HCT116 (cell line): ENCODE measurements at regions not wholly inside any gene's neighbourhood (a gene's known extent, or its start where the extent isn't known, plus 50 kb on each side); places are given as distances from the start of the nearest gene placed in this dataset.

Source experiments
- ATAC-seq: fragments of 200-7000 bp; cut with Tn5 transposase; 2 replicates; pipeline ENCODE4 v1.9.1; 2020; ENCODE audit warnings: mild to moderate bottlenecking, moderate library complexity
- BruUV-seq: library from RNA; stranded (reverse); fragments of 400-500 nt; replicated peaks from 2 replicates; lab custom pipeline; 2021; lab: Mats Ljungman, UMichigan
- CTCF ChIA-PET: fragments of 300-600 bp; sonication (Branson Sonifier 250); formaldehyde crosslinking; loops from one replicate; lab custom pipeline; 2021; ENCODE audit warnings: antibody characterized with exemption; lab: Charles Lee
- POLR2A ChIA-PET: fragments of 300-600, 350-600 bp; sonication (Branson Sonifier 250); formaldehyde crosslinking; loops from one replicate; lab custom pipeline; 2021; ENCODE audit warnings: antibody characterized with exemption; lab: Charles Lee
- RAD21 ChIA-PET, 2 experiments: fragments of 300-600 bp; sonication (Branson Sonifier 250); formaldehyde crosslinking; loops; one replicate each; lab custom pipeline; 2023; ENCODE audit warnings: low total read pairs in 2 of 2; ENCODE audit not compliant: uncharacterized antibody in 2 of 2, unreplicated experiment in 2 of 2, low non-redundant PET in 1 of 2; lab: Charles Lee
- DNase-seq: peaks from one replicate; pipeline ENCODE4 v3.0.0-alpha.2; 2010; ENCODE audit warnings: low read depth, low spot score
- H2AFZ ChIP-seq: fragments of 200-600 bp; shearing (Covaris generic), sonication (generic); 2 replicates; pipeline ENCODE4 v1.6.1; 2017; ENCODE audit warnings: low read depth, mixed run types, mixed read lengths, antibody characterized with exemption, low read length; ENCODE audit not compliant: poor library complexity, severe bottlenecking
- H3K27ac ChIP-seq: 2 replicates; pipeline ENCODE4 v1.5.1; 2012; ENCODE audit warnings: low read depth, low read length
- H3K27me3 ChIP-seq: fragments of 200-600 bp; sonication (generic); 2 replicates; pipeline ENCODE4 v1.6.1; 2016; ENCODE audit warnings: mixed run types, low read length, mixed read lengths; ENCODE audit not compliant: insufficient read depth
- H3K36me3 ChIP-seq, 2 experiments: fragments of 200-500 bp in 1 of 2; fragments of 200-600 bp in 1 of 2; sonication (Bioruptor generic) in 1 of 2; sonication (generic) in 1 of 2; 2 replicates each; pipeline versions ENCODE4 v1.5.1 to v1.6.1; 2014 to 2016; ENCODE audit warnings: low read length in 2 of 2, inconsistent platforms in 1 of 2, mixed read lengths in 1 of 2, mixed run types in 1 of 2; ENCODE audit not compliant: insufficient read depth in 2 of 2, control insufficient read depth in 1 of 2
- H3K4me1 ChIP-seq, 2 experiments: fragments of 200-600 bp in 1 of 2; sonication (generic) in 1 of 2; 2 replicates each; pipeline versions ENCODE4 v1.5.1 to v1.6.1; 2012 to 2017; ENCODE audit warnings: low read length in 2 of 2, inconsistent platforms in 1 of 2, mild to moderate bottlenecking in 1 of 2, mixed read lengths in 1 of 2, mixed run types in 1 of 2, moderate library complexity in 1 of 2; ENCODE audit not compliant: insufficient read depth in 2 of 2, control insufficient read depth in 1 of 2
- H3K4me2 ChIP-seq: fragments of 200-600 bp; sonication (generic); 2 replicates; pipeline ENCODE4 v1.6.1; 2017; ENCODE audit warnings: mixed run types, low read length, mixed read lengths
- H3K4me3 ChIP-seq, 2 experiments: fragments of 200-600 bp in 1 of 2; sonication (generic) in 1 of 2; replicated peaks in 1 of 2; 2 replicates each; pipeline ENCODE4 v1.5.1; 2011 to 2016; ENCODE audit warnings: low read length in 2 of 2, control low read depth in 1 of 2, low read depth in 1 of 2, mild to moderate bottlenecking in 1 of 2, mixed read lengths in 1 of 2, mixed run types in 1 of 2
- H3K79me2 ChIP-seq: fragments of 200-600 bp; sonication (generic); 2 replicates; pipeline ENCODE4 v1.6.1; 2017; ENCODE audit warnings: mild to moderate bottlenecking, mixed run types, low read length, moderate library complexity, mixed read lengths; ENCODE audit not compliant: insufficient read depth
- H3K9ac ChIP-seq: fragments of 200-600 bp; sonication (generic); 2 replicates; pipeline ENCODE4 v1.6.1; 2016; ENCODE audit warnings: low read length, mixed read lengths
- H3K9me2 ChIP-seq: fragments of 200-600 bp; sonication (generic), shearing (Covaris generic); 2 replicates; pipeline ENCODE4 v1.6.1; 2017; ENCODE audit warnings: mixed run types, mild to moderate bottlenecking, moderate library complexity; ENCODE audit not compliant: insufficient read depth
- H3K9me3 ChIP-seq, 2 experiments: fragments of 200-500 bp in 1 of 2; fragments of 200-600 bp in 1 of 2; sonication (Bioruptor generic) in 1 of 2; sonication (generic) in 1 of 2; 2 replicates each; pipeline ENCODE4 v1.6.1; 2014 to 2017; ENCODE audit warnings: low read length in 2 of 2, mixed read lengths in 2 of 2, inconsistent platforms in 1 of 2, low read depth in 1 of 2, mild to moderate bottlenecking in 1 of 2, mixed run types in 1 of 2, moderate library complexity in 1 of 2; ENCODE audit not compliant: control insufficient read depth in 1 of 2, insufficient read depth in 1 of 2
- H4K20me1 ChIP-seq: fragments of 200-600 bp; sonication (generic), shearing (Covaris generic); 2 replicates; pipeline ENCODE4 v1.6.1; 2017; ENCODE audit warnings: mixed run types, mild to moderate bottlenecking, moderate library complexity; ENCODE audit not compliant: insufficient read depth
- CBX3 ChIP-seq: IDR thresholded peaks from 2 replicates; pipeline ENCODE4 v1.6.1; 2012; ENCODE audit warnings: low read depth
- CEBPB ChIP-seq: IDR thresholded peaks from 2 replicates; pipeline ENCODE4 v1.6.1; 2012; ENCODE audit warnings: low read depth
- EGR1 ChIP-seq: IDR thresholded peaks from 2 replicates; pipeline ENCODE4 v1.6.1; 2012; ENCODE audit warnings: low read depth
- EZH2 ChIP-seq: fragments of 200-600 bp; sonication (generic); IDR thresholded peaks from 2 replicates; pipeline ENCODE4 v1.6.1; 2017; ENCODE audit warnings: antibody characterized with exemption, mixed run types
- EZH2phosphoT487 ChIP-seq: fragments of 200-600 bp; IDR thresholded peaks from 2 replicates; pipeline ENCODE4 v1.6.1; 2018; ENCODE audit warnings: antibody characterized with exemption, borderline replicate concordance
- JUND ChIP-seq: IDR thresholded peaks from 2 replicates; pipeline ENCODE4 v1.6.1; 2012
- POLR2A ChIP-seq: IDR thresholded peaks from 2 replicates; pipeline ENCODE4 v1.7.0; 2011; ENCODE audit warnings: borderline replicate concordance; ENCODE audit not compliant: insufficient read depth, insufficient read length; ENCODE audit errors: extremely low read depth
- RAD21 ChIP-seq: IDR thresholded peaks from 2 replicates; pipeline ENCODE4 v1.6.1; 2012; ENCODE audit warnings: low read depth, mild to moderate bottlenecking
- SRF ChIP-seq: IDR thresholded peaks from 2 replicates; pipeline ENCODE4 v1.6.1; 2012; ENCODE audit warnings: low read depth
- YY1 ChIP-seq: IDR thresholded peaks from 2 replicates; pipeline ENCODE4 v1.6.1; 2011; ENCODE audit warnings: low read length, low read depth, moderate library complexity, mild to moderate bottlenecking; ENCODE audit not compliant: insufficient replicate concordance; ENCODE audit errors: extremely low read depth
- ZFX ChIP-seq: fragments of 450-650 bp; IDR thresholded peaks from 2 replicates; pipeline ENCODE4 v1.6.1; 2017
- ZNF274 ChIP-seq: fragments of 200-500 bp; sonication (Bioruptor generic); IDR thresholded peaks from 2 replicates; pipeline ENCODE4 v1.6.1; 2014; ENCODE audit warnings: mild to moderate bottlenecking, low read depth, low read length, inconsistent platforms
- intact Hi-C: fragments of 100-400 bp; cut with micrococcal nuclease; formaldehyde crosslinking; loops from 2 replicates; pipeline ENCODE4 v1.10.0; 2022
- TF ChIP-seq, protein P1 (sequence below): IDR thresholded peaks from 2 replicates; pipeline ENCODE4 v1.6.1; 2012
- TF ChIP-seq, protein P2 (sequence below): IDR thresholded peaks from 2 replicates; pipeline ENCODE4 v1.6.1; 2012
- TF ChIP-seq, protein P3 (sequence below): IDR thresholded peaks from 2 replicates; pipeline ENCODE4 v1.6.1; 2012; ENCODE audit warnings: low read depth

DNA sequence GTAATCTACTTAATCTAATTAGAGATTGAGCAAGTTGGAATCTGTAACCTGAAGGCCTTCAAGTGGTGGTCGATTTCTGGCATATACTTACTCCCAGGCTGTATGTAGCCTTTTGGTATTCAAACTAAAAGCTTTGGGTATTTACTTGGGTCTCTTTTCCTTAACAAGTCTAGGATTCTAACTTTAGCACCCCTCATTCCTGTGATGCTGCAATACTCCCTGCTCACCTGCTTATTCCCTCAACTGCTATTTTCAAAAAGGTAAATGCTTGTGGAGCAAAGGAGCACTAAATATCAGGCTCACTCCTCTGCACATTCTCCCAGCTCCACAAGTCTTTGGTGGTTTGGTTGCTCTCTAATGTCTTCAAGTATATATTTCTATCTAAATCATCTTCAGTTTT, 68.0 kb upstream of the CYYR1 start:
- ChIA-PET POLR2A (no interaction called here), RAD21 (no interaction called here)
- no peak overlapping the region for H3K9ac ChIP-seq
- no peak for DNase-seq
- H3K27ac ChIP-seq: no peak overlapping the region
- no peaks in the 10 kb centered on the region for H3K9me2 ChIP-seq
- no peaks in the 10 kb centered on the region for H3K36me3 ChIP-seq
- H3K4me1 ChIP-seq: no peaks in the 10 kb centered on the region
- TF ChIP-seq CBX3 (no peak), ZFX (no peak), EZH2phosphoT487 (no peak), SRF (no peak)
- TF ChIP-seq, protein P1, sequence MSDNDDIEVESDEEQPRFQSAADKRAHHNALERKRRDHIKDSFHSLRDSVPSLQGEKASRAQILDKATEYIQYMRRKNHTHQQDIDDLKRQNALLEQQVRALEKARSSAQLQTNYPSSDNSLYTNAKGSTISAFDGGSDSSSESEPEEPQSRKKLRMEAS: no peak
- TF ChIP-seq, protein P2, sequence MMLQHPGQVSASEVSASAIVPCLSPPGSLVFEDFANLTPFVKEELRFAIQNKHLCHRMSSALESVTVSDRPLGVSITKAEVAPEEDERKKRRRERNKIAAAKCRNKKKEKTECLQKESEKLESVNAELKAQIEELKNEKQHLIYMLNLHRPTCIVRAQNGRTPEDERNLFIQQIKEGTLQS: no peak
- TF ChIP-seq, all 23 proteins: peak for 0
- intact Hi-C loops: no loop called here
- no peaks in the 10 kb centered on the region for H3K27me3 ChIP-seq
- no peak for ATAC-seq
- H3K9me3 ChIP-seq: peaks cover 4 to 6% of the 10 kb centered on the region in 2 experiments; a peak in 1 of 4 replicates
- BruUV-seq: no TSS peak
- no peak overlapping the region for H2AFZ ChIP-seq
- CTCF ChIA-PET: no interaction called here
- H3K4me2 ChIP-seq: no peak overlapping the region
- no peaks in the 10 kb centered on the region for H3K79me2 ChIP-seq
- no peak overlapping the region for H3K4me3 ChIP-seq
- no peaks in the 10 kb centered on the region for H4K20me1 ChIP-seq

DNA sequence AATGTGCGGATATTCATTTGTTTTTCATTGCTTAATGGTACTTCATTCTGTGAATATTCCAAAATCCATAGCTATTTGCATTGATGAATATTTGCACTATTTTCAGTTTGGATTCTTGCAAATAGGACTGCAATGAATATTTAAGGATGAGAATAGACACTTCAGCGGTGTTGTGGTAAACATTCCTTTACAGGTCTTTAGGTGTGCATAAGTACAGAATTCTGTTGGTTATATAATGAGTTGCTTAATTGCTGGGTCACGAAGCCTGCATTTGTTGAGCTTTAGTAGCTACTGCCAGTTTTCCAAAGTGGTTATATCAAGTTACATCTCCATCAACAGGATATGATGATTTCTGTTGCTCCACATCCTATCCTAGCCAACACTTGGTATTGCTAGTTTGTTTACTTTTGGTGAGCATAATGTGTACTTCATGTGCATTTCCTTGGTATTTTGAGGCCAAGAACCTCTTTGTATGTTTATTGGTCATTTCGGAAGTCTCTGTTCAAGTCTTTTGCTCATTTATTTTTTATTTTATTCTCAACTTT, 64.2 kb upstream of the CYYR1 start:
- Histone ChIP-seq H3K9ac (no peak overlapping the region), H3K4me1 (no peaks in the 10 kb centered on the region), H3K27ac (no peak overlapping the region), H3K36me3 (no peaks in the 10 kb centered on the region), H3K4me2 (no peak overlapping the region), H4K20me1 (no peaks in the 10 kb centered on the region; the same call in 1 of the 2 replicates), H3K9me3 (peaks cover 0 to 21% of the 10 kb centered on the region in 2 experiments; a peak in 2 of 4 replicates), H3K79me2 (no peaks in the 10 kb centered on the region), H3K27me3 (no peaks in the 10 kb centered on the region), H2AFZ (no peak overlapping the region), H3K9me2 (no peaks in the 10 kb centered on the region), H3K4me3 (no peak overlapping the region)
- ATAC-seq (no peak), DNase-seq (no peak)
- CTCF ChIA-PET: no interaction called here
- BruUV-seq: no TSS peak
- TF ChIP-seq EZH2 (no peak), YY1 (no peak), RAD21 (no peak), CEBPB (no peak), ZNF274 (no peak), EGR1 (no peak), EZH2phosphoT487 (no peak), JUND (no peak), POLR2A (no peak)
- TF ChIP-seq, protein P3, sequence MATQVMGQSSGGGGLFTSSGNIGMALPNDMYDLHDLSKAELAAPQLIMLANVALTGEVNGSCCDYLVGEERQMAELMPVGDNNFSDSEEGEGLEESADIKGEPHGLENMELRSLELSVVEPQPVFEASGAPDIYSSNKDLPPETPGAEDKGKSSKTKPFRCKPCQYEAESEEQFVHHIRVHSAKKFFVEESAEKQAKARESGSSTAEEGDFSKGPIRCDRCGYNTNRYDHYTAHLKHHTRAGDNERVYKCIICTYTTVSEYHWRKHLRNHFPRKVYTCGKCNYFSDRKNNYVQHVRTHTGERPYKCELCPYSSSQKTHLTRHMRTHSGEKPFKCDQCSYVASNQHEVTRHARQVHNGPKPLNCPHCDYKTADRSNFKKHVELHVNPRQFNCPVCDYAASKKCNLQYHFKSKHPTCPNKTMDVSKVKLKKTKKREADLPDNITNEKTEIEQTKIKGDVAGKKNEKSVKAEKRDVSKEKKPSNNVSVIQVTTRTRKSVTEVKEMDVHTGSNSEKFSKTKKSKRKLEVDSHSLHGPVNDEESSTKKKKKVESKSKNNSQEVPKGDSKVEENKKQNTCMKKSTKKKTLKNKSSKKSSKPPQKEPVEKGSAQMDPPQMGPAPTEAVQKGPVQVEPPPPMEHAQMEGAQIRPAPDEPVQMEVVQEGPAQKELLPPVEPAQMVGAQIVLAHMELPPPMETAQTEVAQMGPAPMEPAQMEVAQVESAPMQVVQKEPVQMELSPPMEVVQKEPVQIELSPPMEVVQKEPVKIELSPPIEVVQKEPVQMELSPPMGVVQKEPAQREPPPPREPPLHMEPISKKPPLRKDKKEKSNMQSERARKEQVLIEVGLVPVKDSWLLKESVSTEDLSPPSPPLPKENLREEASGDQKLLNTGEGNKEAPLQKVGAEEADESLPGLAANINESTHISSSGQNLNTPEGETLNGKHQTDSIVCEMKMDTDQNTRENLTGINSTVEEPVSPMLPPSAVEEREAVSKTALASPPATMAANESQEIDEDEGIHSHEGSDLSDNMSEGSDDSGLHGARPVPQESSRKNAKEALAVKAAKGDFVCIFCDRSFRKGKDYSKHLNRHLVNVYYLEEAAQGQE: no peak
- RAD21 ChIA-PET: no interaction called here
- POLR2A ChIA-PET: no interaction called here
- intact Hi-C loops: no loop called here
